Karpas-422 (cell line): ENCODE measurements at regions not wholly inside any gene's neighbourhood (a gene's known extent, or its start where the extent isn't known, plus 50 kb on each side); places are given as distances from the start of the nearest gene placed in this dataset.

ENCODE experiments used
- DNase-seq: peaks from one replicate; pipeline ENCODE4 v3.0.0-alpha.2; 2015
- H2AFZ ChIP-seq: fragments of 200-600 bp; sonication (generic); 2 replicates; pipeline ENCODE4 v1.6.1; 2014; ENCODE audit warnings: antibody characterized with exemption, low read length, mixed read lengths
- H3K27ac ChIP-seq: fragments of 200-600 bp; sonication (generic); 2 replicates; pipeline ENCODE4 v1.5.1; 2014; ENCODE audit warnings: mild to moderate bottlenecking, low read length, moderate library complexity
- H3K27me3 ChIP-seq: fragments of 200-600 bp; sonication (generic); 2 replicates; pipeline ENCODE4 v1.6.1; 2014; ENCODE audit warnings: low read length, mixed read lengths
- H3K36me3 ChIP-seq: fragments of 200-600 bp; sonication (generic); 2 replicates; pipeline ENCODE4 v1.6.1; 2014; ENCODE audit warnings: low read length, mixed read lengths; ENCODE audit not compliant: insufficient read depth
- H3K4me1 ChIP-seq: fragments of 200-600 bp; sonication (generic); 2 replicates; pipeline ENCODE4 v1.6.1; 2014; ENCODE audit warnings: mild to moderate bottlenecking, low read length, mixed read lengths
- H3K4me2 ChIP-seq: fragments of 200-600 bp; sonication (generic); 2 replicates; pipeline ENCODE4 v1.6.1; 2014; ENCODE audit warnings: low read length, low read depth, mild to moderate bottlenecking; ENCODE audit not compliant: poor library complexity, severe bottlenecking
- H3K4me3 ChIP-seq: fragments of 200-600 bp; sonication (generic); 2 replicates; pipeline ENCODE4 v1.5.1; 2014; ENCODE audit warnings: mild to moderate bottlenecking, antibody characterized with exemption, low read length, mixed read lengths
- H3K79me2 ChIP-seq: fragments of 200-600 bp; sonication (generic); 2 replicates; pipeline ENCODE4 v1.6.1; 2014; ENCODE audit warnings: mild to moderate bottlenecking, low read length, mixed read lengths
- H3K9ac ChIP-seq: fragments of 200-600 bp; sonication (generic); 2 replicates; pipeline ENCODE4 v1.6.0; 2014; ENCODE audit warnings: low read length
- H3K9me2 ChIP-seq: fragments of 200-600 bp; sonication (generic), shearing (Covaris generic); replicated peaks from 2 replicates; pipeline ENCODE4 v1.6.0; 2014; ENCODE audit warnings: mild to moderate bottlenecking, low read length, moderate library complexity; ENCODE audit not compliant: insufficient read depth
- H3K9me3 ChIP-seq: fragments of 300-700, 200-600 bp; sonication (generic); 2 replicates; pipeline ENCODE4 v1.6.1; 2014; ENCODE audit warnings: low read length, mixed read lengths
- H4K20me1 ChIP-seq: fragments of 200-600 bp; sonication (generic); 2 replicates; pipeline ENCODE4 v1.6.1; 2014; ENCODE audit warnings: mild to moderate bottlenecking, antibody characterized with exemption, low read length, low read depth; ENCODE audit not compliant: insufficient read depth

DNA sequence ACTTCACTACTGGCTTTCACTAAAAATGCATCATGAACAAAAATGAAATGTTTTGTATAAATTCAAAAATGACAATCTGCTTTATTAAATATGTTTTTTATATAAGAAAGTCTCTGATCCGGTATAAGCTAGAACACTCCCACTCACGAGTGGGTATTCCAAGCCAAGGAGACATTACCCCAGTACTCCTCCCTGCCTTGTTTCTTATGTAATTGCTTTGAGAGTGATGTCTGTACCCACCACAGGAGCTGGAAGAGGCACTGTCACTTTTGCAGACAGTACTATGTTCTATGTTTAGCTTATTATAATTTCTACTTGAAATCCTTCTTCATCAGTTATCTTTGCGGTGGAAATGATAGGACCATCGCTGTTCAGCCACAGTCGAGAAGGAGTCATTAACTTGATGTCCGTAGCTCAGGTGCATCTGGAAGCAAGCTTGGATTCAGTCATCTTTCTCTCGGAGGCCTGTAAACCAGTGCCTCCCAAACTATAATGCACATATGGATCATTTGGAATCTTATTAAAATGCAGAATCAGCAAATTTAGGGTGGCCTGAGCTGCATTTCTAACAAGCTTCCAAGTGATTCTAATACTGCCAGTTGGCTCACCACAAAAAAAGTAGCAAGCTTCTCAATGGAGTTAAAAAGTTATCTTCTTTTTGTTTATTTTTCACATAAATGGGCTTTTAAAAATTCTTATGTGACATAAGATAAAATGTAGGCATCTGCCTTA lies 396.4 kb downstream of the GRIA2 start:
- no peaks in the 10 kb centered on the region for H4K20me1 ChIP-seq
- H3K9ac ChIP-seq = no peak overlapping the region
- no peaks in the 10 kb centered on the region for H3K36me3 ChIP-seq
- no peaks in the 10 kb centered on the region for H3K79me2 ChIP-seq
- H3K27ac ChIP-seq = no peak overlapping the region
- peaks cover 29% of the 10 kb centered on the region; the same call in 1 of the 2 replicates for H3K9me3 ChIP-seq
- no peaks in the 10 kb centered on the region for H3K4me1 ChIP-seq
- no peaks in the 10 kb centered on the region for H3K27me3 ChIP-seq
- H2AFZ ChIP-seq = no peak overlapping the region
- H3K4me2 ChIP-seq = no peak overlapping the region
- no peaks in the 10 kb centered on the region for H3K9me2 ChIP-seq
- DNase-seq = no peak
- H3K4me3 ChIP-seq = peak overlapping the region; percentile 6; the same call in 1 of the 2 replicates

- DNase-seq = no peak
- Histone ChIP-seq H3K9me3 (peaks cover 24% of the 10 kb centered on the region), H3K4me2 (no peak overlapping the region), H4K20me1 (no peaks in the 10 kb centered on the region), H3K4me1 (no peaks in the 10 kb centered on the region), H3K27ac (no peak overlapping the region), H2AFZ (no peak overlapping the region), H3K36me3 (no peaks in the 10 kb centered on the region), H3K4me3 (no peak overlapping the region), H3K27me3 (no peaks in the 10 kb centered on the region), H3K79me2 (no peaks in the 10 kb centered on the region), H3K9me2 (no peaks in the 10 kb centered on the region; the same call in 1 of the 2 replicates), H3K9ac (no peak overlapping the region)
These were observed 387.5 kb downstream of the GRIA2 start for GRCh38 chr4:157607996-157608395.

- H3K9me2 ChIP-seq = no peaks in the 10 kb centered on the region
- H3K4me2 ChIP-seq = no peak overlapping the region
- H3K9ac ChIP-seq = no peak overlapping the region
- no peaks in the 10 kb centered on the region for H4K20me1 ChIP-seq
- DNase-seq = no peak
- no peaks in the 10 kb centered on the region for H3K36me3 ChIP-seq
- H3K9me3 ChIP-seq = peaks cover 42% of the 10 kb centered on the region
- no peak overlapping the region for H3K4me3 ChIP-seq
- H3K27me3 ChIP-seq = no peaks in the 10 kb centered on the region
- H3K4me1 ChIP-seq = no peaks in the 10 kb centered on the region
- H2AFZ ChIP-seq = no peak overlapping the region
- no peaks in the 10 kb centered on the region for H3K79me2 ChIP-seq
- H3K27ac ChIP-seq = no peak overlapping the region
These were observed 380.1 kb downstream of the GRIA2 start for GRCh38 chr4:157600583-157600982.

GRCh38 chr4:157591245-157591644 lies 370.7 kb downstream of the GRIA2 start:
- H3K27me3 ChIP-seq = no peaks in the 10 kb centered on the region
- no peaks in the 10 kb centered on the region for H3K4me1 ChIP-seq
- no peak overlapping the region for H3K4me2 ChIP-seq
- H3K9ac ChIP-seq = no peak overlapping the region
- H3K27ac ChIP-seq = no peak overlapping the region
- H3K79me2 ChIP-seq = no peaks in the 10 kb centered on the region
- H3K4me3 ChIP-seq = no peak overlapping the region
- H2AFZ ChIP-seq = no peak overlapping the region
- H4K20me1 ChIP-seq = no peaks in the 10 kb centered on the region
- DNase-seq = no peak
- H3K9me2 ChIP-seq = no peaks in the 10 kb centered on the region
- H3K36me3 ChIP-seq = no peaks in the 10 kb centered on the region
- peaks cover 35% of the 10 kb centered on the region for H3K9me3 ChIP-seq

GRCh38 chr4:157590679-157591078 lies 370.2 kb downstream of the GRIA2 start:
- Histone ChIP-seq H3K36me3 (no peaks in the 10 kb centered on the region), H3K9ac (no peak overlapping the region), H3K4me2 (no peak overlapping the region), H4K20me1 (no peaks in the 10 kb centered on the region), H2AFZ (no peak overlapping the region), H3K9me2 (no peaks in the 10 kb centered on the region), H3K4me3 (no peak overlapping the region), H3K27ac (no peak overlapping the region), H3K4me1 (no peaks in the 10 kb centered on the region), H3K9me3 (peaks cover 36% of the 10 kb centered on the region), H3K27me3 (no peaks in the 10 kb centered on the region), H3K79me2 (no peaks in the 10 kb centered on the region)
- DNase-seq = no peak

DNA sequence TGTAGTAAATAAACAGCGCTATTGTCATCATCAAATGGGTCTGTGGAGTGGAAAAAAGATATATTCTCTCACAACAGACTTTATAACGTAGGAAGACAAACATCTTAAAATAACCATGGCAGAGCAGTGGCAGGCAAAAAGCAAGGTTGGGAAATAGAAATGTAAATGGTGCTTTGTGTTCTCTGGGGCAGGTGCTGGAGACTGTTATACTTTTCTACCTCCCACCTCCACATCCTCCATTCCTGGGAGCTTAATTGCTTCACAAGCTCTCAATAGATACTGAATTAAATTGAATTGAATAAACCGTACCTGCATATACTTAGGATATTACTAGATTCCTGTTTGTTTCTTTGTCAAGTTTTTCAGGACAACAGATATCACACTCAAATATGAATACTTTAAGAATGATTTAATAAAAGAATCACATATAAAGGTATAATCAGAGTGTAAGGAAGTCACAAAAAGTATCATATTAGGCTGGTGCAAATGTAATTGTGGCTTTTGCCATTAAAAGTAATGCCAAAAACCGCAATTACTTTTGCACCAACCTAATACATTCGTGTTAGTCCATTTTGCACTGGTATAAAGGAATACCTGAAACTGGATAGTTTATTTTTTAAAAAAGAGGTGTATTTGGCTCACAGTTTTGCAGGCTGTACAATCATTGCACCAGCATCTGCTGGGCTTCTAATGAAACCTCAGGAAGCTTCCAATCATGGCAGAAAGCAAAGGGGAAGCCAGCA lies 367.3 kb downstream of the GRIA2 start:
- no peaks in the 10 kb centered on the region for H4K20me1 ChIP-seq
- no peak overlapping the region for H3K4me3 ChIP-seq
- no peaks in the 10 kb centered on the region for H3K4me1 ChIP-seq
- H2AFZ ChIP-seq = no peak overlapping the region
- H3K27me3 ChIP-seq = no peaks in the 10 kb centered on the region
- H3K4me2 ChIP-seq = no peak overlapping the region
- no peak for DNase-seq
- no peak overlapping the region for H3K27ac ChIP-seq
- no peaks in the 10 kb centered on the region for H3K9me2 ChIP-seq
- H3K9me3 ChIP-seq = peaks cover 51% of the 10 kb centered on the region
- no peak overlapping the region for H3K9ac ChIP-seq
- H3K79me2 ChIP-seq = no peaks in the 10 kb centered on the region
- no peaks in the 10 kb centered on the region for H3K36me3 ChIP-seq

DNA sequence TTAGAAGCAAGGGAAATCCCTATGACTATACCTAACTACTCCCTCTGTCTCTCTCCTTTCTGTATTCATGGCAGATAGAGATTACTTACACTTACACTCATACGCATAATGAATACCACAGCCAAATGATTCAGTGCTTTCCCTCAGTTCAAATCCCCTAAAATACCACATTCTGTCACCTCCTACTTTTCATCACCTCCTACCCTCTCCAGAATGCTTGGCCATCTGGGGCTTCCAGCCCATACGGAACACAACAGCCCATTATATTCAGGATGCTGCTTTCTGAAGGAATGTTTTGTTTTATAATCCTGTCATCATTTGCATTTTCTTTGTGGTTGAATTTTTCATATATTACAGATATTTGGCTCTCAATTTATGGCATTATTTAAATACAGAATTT lies 361.6 kb downstream of the GRIA2 start:
- Histone ChIP-seq H3K79me2 (no peaks in the 10 kb centered on the region), H3K36me3 (no peaks in the 10 kb centered on the region), H3K27ac (no peak overlapping the region), H3K4me3 (no peak overlapping the region), H3K4me2 (no peak overlapping the region), H3K9me3 (peaks cover 28% of the 10 kb centered on the region), H3K9me2 (no peaks in the 10 kb centered on the region; the same call in 1 of the 2 replicates), H4K20me1 (no peaks in the 10 kb centered on the region), H3K4me1 (no peaks in the 10 kb centered on the region), H2AFZ (no peak overlapping the region), H3K27me3 (no peaks in the 10 kb centered on the region), H3K9ac (no peak overlapping the region)
- no peak for DNase-seq

DNA sequence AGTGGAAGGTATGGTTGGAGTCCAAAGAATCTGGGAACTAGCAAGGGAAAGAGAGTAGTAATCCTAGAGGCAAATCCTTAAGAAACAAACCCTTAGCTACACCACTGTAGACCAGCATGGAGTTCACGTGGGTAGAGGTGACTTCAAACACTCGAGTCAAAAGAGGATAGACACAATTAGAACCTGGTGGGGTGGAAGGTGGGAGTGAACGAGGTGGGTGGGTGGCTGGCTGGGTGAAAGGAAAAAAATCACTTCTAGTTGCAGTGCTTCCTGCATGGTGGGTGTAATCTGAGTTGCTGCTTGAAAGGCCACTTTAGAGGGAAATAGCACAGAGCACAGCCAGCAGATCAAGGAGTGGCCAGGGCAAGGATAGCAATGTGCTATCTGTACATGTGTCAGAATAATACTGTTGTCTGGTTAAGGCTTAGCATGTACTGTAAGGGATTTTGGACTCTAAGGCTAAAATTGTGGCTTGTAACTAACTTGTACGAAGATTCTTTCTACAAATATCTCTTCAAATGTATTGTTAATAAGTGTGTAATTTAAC lies 356.2 kb downstream of the GRIA2 start:
- Histone ChIP-seq H3K4me2 (no peak overlapping the region), H3K79me2 (no peaks in the 10 kb centered on the region), H2AFZ (no peak overlapping the region), H3K9ac (no peak overlapping the region), H3K27me3 (no peaks in the 10 kb centered on the region), H3K9me3 (peaks cover 8% of the 10 kb centered on the region), H3K9me2 (peaks cover 3% of the 10 kb centered on the region; the same call in 1 of the 2 replicates), H3K4me1 (no peaks in the 10 kb centered on the region), H3K4me3 (no peak overlapping the region), H3K36me3 (no peaks in the 10 kb centered on the region), H3K27ac (no peak overlapping the region), H4K20me1 (no peaks in the 10 kb centered on the region)
- no peak for DNase-seq
